Stimulated activated CD8-positive, alpha-beta memory T cell treated with anti-CD3 and anti-CD28 coated beads, Interleukin-7, amount 100 ng/mL, for 4 hours (primary cell): ENCODE measurements at regions not wholly inside any gene's neighbourhood (a gene's known extent, or its start where the extent isn't known, plus 50 kb on each side); places are given as distances from the start of the nearest gene placed in this dataset.
"Not testable (repeated sequence)": the region's sequence is repeated elsewhere in the genome, so short reads cannot be mapped to it uniquely, and the experiment has no call there.

Experiments
- DNase-seq, 2 donors: peaks; one replicate each; pipeline ENCODE4 v3.0.0-alpha.2; 2020; ENCODE audit warnings: low read depth in 2 of 2

DNA sequence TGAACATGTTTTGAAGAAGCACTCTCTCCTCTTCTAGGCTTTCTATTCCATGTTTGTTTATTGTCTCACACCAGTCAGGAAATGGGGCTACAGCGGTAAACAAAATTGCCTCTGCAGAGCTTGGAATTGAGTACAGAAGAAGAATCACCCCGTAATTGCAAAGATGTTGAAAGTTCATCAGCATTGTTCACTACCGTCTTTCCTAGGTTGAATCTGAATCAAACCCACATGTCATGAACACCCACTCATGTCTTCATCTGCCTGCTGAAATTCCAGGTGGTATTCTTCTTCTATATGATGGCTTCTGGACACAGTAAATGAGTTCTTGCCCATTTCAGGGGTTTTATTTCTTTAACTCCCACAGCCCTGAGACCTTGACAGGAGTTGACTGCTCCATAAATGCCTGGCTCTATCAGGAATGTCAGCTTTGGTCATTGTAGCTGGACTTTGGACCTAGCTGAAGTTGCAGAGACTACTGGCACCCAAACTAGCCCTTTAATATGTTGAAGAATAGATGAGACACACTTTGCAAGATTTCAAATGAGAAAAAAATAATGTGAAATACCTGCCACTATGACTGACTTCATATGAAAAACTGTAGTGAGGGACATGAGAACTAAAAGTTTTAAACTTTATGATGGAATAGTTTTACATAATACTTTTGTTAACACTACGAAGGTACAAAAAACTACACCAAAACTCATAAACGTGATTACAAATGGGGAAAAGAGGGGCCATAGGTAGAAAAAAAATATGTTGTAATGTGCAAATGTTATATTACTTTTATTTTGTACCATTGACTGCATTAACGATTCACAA lies 1235.3 kb upstream of the ZEB2 start:
- no peak for DNase-seq

DNA sequence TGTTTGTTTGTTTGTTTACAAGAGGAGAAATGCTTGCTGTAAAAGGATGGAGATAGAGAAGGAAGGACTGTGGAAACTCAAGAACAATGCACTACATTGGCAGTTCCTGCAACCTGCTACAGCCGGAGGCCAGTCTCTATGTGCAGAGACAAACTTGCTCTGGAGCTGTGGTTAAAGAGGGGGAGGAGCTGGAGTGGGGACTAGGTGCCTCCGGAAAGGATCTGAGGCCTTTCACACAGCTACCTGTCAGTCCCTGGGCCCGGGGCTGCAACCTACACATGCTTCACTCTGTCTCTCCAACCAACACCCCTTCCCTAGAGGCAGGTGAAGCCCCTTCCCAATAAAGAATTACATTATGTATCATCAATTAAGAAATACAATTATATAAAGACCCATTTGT lies 1234.0 kb upstream of the ZEB2 start:
- no peak for DNase-seq

DNA sequence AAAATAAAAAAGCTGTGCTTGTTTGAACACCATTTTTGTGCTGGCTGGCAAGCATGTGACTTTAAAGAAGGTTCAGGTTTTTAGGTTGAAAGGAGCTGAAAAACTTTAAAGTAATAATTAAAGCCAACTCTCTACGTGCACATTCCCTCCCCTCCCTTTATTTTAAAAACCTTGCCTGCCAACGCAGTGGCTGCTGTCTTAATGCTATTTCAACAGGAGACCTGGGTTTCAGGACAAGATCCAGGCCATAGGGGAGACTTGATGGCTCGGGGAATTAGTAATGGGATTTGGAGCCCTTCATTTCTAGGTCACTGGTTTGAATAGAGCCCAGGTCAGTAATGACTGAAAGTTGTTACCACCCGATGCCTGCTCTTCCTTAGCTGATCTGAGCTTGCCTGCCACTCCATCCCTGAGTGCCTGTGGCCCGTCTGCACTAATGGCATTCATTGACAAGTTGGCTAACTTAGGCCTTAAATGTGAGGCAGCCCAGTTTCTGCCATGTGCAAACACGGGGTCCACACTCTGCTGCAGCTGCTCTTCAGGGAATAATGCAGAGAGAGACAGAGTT lies 1233.2 kb upstream of the ZEB2 start:
- DNase-seq = no peak

DNA sequence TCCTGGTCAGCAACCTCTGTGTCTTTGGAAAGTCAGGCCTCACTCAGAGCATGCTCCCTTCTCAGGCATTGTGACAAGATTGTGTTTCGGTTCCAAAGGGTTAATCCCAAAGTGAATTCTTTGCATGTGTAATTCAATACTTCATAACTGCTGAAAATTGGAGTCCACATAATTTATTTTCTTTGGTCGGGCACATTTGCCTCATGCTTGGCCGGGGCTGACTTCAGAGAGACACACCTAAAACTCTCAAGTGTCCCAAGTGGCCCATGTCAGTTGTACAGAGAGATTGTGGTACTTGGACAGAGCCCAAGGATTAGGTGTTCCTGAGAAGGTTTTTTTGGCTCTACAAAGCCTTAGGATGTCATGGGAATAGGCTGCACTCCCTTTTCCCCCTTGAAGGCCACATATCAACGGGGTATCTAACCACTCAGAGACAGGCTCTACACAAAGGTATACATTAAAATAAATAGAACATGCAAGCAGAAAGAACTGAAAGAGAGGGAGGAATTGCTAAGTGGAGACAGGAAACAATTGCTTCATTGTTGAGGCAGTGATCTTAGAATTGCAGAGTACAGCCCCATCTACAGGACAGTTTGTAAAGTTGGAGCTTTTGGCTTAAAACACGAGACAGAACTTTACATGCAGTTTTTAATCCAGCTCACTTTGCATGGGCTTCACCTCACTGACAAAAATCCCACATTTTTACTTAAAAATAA lies 1232.3 kb upstream of the ZEB2 start:
- no peak for DNase-seq

DNA sequence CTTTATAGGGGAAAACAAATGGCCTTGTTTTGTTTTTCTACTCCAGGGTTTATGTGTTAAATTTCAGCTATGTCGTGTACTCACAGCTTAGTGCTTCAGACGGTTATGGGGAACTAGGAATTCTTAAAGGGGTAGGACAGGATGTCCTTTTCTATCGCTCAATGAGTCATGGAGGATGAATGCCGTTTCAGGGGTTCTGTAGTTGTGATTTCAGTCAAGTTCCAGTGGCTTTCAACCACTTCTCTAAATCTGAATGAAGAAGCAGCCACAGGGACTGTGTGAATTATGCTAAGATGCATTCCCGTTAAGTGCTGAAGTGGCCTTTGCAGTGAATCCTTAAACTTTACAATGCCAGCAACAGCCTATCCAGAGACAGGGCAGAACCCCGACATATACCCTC lies 1231.7 kb upstream of the ZEB2 start:
- DNase-seq = no peak

DNA sequence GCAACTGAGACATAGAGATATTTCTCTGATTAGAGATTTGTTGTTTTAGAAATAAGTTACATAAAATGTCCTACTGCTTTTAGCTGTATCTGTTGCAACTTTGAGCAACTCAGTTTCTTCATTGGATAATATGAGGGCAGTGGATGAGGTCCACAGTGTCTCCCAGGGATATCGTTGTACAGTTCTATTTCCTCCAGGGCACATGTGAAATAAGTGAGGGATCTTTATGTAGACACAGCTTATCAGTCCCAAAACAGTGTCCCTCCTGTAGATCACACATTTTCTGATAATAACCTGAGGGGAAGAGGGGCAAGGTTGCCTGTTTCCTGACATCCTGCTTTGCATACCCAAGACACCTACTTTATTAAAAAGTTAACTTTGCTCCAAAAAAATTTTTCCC lies 1231.2 kb upstream of the ZEB2 start:
- DNase-seq = no peak

DNA sequence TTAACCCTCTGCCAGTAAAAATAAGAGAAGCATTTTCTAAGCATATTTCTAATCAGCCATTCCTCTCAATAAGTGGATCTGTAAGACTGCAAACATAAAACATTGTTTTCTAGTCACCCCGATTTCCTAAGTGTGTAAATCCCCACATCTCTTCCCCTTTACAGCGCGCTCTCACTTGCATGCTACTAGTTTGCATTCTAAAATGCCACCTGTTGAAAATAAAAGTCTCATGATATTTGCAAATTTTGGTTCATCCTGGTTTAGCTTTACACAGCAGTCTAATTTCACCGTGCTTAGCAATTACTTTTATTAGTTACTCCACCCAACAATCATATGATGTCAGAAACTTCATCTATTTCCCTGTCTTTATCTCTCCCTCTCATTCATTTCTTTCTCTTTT lies 1230.7 kb upstream of the ZEB2 start:
- no peak for DNase-seq

DNA sequence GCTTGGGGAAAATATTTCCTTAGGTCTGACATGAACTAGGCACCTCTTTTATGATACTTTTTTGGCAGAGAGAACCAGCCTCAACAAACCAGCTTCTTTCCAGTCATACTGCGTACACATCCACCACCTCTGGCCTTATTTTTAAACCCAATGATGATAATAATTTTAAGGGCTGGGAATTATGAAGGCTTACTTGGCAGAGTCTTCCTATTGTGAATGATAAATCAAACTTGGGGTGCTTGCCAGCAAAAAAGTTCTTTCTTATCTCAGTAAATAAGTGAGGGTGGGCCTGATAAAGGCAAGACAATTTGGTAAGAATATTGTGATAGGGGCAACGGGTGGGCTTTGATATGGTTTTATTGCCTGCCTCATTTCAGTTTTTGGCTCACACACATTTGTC lies 1230.2 kb upstream of the ZEB2 start:
- no peak for DNase-seq

DNA sequence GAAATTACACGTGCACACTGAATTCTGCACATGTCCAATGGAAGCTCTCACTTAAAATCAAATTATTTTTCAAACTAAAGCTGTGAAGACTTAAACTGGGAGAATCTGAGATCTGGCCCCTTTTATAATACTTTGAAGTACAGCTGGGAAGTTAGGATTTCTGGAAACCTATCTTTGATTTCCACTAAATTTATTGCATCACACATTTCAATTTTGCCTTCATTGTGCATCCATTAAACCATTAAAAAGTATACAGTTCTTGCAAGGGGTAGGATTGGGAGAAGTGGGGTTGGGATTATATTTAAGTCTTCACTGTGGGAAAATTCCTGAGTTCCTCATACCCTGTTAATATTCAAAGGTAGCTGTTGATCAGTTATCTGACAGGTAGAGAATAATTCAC lies 1229.6 kb upstream of the ZEB2 start:
- no peak for DNase-seq

DNA sequence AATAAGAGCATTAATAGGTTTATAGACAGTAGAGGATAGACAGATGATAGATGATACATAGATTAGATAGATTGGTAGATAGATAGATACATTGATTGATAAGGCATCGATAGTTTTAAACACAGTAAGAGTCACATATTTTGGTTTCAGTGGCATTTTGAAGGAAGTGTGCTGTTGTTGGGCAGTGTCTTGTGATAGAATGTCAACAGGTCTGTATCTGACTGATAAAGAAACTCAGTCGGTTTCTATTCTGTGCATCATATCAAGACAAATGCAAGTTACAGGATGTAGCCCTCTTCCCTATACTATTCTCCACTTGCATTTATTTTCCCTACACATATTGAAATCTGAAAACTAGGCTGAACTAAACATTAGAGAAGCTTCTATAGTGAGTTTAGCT lies 1229.0 kb upstream of the ZEB2 start:
- DNase-seq = no peak

DNA sequence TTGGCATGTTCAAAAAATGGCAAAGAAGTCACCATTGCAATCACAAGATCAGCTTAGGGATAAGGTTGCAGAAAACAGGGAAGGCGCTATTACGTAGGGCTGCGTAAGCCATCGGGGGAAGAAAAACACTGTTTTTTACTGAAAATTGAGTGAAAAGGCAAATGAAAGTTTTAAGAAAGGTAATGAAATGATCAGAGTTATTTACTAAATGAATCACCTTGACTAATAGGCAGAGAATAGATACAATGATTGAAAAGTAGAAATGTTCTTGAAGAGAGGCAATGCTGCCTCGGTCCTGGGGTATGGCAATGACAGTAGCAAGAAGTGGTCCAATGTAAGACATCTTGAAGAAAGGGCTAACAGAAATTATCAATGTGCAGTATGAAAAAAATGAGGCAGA lies 1227.8 kb upstream of the ZEB2 start:
- no peak for DNase-seq

DNA sequence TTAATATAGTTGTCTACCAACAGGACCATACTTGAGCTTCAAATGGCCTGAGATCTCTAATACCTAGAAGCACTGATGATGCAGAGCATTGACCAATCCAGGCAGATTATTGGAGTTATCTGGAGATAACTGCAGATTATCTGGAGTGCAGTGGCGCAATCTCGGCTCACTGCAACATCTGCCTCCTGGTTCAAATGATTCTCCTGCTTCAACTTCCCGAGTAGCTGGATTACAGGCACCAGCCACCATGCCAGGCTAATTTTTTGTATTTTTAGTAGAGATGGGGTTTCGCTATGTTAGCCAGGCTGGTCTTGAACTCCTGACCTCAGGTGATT lies 1225.4 kb upstream of the ZEB2 start:
- not testable (repeated sequence) for DNase-seq

DNA sequence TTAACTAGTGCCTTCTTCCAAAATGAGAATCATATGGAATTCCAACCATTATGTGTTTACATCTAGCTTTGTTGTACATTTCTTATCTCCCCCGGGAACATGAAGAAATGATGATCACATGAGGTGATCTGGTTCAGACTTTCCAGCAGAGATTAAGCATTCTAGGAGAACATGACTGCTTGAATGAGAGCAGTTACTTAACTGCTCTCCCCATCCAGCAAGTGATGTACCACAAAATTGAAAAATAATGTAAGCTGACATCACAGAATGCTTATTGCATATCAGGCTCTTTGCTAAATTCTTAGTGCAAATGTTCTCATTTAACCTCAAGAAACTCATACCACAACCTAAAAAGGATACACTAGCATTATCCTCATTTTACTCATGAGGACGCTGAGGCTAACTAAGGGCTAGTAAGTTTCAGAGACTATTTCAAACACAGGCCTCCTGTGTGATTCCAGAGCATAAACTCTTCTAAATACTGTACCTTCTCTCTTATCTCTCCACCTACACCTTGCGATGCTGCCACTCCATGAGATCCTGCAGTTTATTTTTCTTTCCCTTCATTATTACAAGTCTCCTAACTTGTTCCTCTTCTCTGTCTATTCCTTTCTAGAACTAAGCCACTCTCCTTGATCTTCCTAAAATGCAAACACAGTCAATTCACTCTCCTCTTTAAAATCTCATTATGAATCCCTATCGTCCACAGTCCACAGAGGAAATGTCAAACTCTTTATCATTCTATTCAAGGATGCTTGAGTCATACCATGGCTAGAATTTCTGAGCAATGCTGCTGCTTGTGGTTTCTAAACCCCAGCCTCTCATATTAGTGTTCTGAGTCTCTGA lies 1224.8 kb upstream of the ZEB2 start:
- no peak for DNase-seq

DNA sequence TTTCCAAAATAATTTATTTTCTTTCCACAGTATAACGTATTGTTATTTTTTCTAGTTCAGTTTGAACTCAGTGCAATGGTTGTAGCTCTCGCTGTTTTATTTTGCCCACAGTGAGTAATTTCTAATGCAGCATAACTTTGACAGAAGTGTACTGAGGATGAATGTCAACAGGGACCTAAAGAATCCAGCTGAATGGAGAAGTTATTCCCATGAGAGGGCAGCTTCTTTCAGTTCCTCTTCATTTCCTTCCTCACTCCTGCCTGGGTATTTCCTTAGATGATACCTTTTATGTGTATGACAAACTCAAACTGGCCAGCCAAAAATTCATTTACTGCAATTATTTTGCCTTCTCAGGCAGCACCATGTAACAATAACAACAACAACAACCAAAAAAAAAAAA lies 1223.1 kb upstream of the ZEB2 start:
- DNase-seq = no peak

DNA sequence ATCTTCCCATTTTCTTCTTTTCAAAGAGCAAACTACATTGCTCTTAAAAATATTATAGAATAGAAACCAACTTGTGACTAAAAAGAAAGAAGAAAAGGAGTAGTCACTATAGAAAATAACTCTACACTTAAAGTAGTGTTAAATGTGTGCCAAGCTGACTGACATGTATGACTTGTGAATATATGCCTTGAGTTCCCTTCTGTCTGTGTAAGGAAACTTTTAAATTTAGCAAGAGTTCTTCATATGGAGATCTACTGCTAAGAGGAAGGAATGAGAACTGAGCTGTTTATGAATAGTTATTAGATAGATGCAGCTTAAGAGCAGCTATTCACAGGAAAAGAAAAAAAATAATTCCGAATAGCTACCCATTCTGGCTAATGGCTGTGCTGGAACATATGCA lies 1221.7 kb upstream of the ZEB2 start:
- DNase-seq = no peak

DNA sequence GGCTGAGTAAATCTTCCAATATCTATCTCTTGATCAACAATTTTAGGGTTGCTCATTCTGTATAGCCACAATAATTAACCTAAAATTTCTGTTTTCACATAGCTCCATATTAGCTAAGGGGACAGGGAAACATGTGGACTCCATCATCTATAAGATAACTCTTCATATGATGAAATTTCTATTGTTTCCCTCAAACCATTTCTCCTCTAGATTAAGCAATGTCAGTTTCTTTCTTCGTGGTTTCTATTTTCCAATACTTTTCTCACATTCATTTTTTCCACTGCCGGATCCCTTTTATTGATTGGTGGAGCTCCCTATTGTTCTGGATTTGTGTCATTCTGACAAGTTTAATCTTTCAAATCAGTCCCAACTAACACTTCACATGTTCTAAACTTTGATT lies 1221.3 kb upstream of the ZEB2 start:
- DNase-seq = no peak

DNA sequence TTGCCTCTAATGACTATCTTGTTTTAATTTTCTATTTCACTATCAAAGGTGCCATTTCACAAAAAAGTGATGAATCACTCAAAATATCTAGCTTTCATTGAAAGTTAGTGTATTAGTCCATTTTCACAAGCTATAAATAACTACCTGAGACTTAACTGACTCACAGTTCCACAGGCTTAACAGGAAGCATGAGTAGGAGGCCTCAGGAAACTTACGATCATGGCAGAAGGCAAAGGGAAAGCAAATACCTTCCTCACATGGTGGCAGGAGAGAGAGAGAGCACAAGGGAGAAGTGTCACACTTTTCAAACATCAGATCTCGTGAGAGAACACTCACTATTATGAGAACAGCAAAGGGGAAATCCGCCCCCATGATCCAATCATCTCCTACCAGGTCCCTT lies 1220.4 kb upstream of the ZEB2 start:
- DNase-seq = no peak

DNA sequence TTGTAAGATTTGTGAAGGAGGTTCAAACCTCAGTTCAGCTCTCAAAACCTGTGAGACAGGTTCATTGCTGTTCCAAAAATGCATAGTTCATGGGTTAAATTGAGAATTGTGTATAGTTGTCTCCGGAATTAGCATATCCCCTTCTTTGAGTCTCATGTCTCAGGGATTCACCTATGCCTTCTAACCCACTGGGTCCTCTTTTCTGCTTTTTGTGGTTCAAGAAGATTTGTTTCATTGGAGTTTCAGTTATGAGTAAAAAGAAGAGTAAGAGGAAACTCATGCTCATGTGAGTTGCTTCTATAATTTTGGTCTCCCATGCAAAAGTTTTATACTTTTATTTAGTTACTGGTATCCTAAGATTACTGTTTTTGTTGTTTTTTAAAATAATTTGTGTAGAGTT lies 1219.8 kb upstream of the ZEB2 start:
- DNase-seq = no peak

DNA sequence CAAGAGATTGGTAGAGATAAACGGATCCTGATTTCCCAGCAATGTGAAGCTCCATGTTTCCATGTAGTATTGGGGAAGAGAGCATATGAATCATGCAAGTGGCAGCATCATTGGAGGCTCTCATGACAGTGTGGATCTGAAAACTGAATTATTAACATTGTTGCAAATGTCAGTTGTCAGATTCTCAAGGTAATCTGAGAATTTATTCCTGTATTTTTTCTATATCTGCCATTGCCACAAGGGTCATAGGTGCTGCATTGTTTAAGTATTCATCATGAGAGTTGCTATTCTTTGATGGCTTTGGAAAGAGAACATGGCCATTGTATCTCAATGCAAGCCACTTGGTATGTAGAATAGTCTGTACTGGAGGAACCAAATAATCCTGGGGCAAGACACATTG lies 1217.0 kb upstream of the ZEB2 start:
- DNase-seq = no peak

DNA sequence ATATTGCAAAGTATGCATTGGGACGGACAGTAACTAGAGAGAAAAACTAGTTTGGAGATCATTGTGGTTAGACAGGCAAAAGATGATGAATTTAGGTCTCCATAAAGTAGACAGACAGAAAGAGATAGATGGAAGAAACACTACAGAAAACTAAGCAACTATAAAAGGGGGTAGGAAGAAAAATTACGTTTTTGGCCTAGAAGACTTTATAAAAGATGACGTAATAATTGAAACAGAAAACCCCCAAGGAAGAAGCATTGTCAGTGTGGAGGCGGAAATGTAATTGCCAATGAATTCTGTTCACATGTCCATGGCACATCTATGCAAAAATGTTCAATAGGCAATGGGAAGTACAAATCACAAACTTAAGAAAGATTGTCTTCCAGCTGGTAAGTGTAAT lies 1211.5 kb upstream of the ZEB2 start:
- DNase-seq = no peak

DNA sequence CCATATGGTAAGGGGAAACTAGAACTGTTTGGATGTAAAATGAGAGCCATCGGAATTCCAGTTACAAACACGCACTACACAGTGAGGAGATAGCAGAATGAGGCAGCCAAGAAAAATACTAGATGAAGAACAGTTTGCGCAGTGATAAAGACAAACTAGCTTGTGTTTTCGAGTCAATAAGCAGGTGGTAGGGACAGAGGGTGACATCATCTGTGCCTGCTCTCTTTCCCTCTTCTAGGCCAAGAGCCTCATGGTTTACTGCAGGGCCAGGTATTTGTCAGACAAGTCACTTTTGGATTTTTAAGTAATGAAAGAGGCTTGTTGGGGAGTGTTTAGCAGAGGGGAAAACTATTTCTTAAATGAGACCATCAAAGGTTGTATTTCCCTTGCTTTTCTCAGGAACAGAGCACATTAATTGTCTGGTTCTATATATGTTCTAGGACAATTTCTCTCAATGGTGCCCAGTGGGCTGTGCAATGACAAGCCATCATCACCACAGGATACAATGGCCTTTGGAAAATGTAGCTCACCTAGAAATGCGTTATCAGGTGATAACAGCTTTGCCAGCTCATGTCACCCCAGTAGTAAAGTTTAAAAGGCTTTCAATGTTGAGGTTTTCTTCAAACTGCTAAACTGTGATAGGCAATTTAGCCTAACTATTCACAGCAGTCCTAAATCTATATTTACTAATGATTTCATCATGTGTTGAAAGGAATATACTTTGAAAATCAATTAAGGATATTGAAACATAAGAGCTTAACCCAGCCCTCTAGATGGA lies 1210.3 kb upstream of the ZEB2 start:
- no peak for DNase-seq

DNA sequence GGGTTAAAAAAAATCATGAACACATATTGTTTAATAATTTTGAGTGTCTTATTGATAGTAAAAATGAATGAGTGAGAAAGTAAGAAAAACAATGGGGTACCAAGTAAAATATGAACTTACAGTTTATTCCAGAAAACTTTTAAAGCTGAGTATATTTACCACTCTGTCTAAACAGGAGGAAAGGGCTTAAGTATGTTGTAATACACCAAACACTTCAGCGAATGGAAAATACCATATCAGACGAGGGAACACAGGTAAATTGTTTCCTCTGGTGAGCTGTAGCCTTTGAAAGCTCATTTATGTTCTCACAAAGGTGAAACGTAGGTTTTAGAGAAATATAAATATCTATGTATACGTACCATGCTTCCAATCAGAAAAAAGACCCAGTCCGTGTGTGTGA lies 1209.6 kb upstream of the ZEB2 start:
- DNase-seq = no peak
